ENCODE measurements at regions not wholly inside any gene's neighbourhood (a gene's known extent, or its start where the extent isn't known, plus 50 kb on each side); places are given as distances from the start of the nearest gene placed in this dataset.
A peak's percentile ranks its signal among the peaks of the same experiment; 100 is the strongest.

DNA sequence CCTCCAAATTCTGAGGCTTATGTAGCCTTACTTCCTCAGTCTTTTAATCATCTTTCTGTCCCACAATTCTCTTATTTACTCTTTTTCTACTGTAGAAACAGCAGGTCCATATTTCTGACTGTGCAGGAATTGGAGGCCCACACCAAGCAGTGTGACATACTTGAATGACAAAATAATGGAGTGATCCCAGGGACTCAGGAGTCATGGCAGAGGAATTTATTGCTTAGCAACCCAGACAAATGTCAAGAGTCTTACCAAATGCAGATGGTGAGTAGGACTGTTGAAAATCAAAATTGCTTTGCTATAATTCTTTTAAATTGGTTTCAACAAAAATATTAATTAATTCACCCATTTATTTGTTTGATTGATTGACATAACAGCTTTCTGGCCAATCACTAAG lies 59.9 kb downstream of the HTR1B start:
- no peak for DNase-seq
- no peaks in the 10 kb centered on the region for H3K36me3 ChIP-seq
- peaks cover 9% of the 10 kb centered on the region for H3K4me1 ChIP-seq
- no peaks in the 10 kb centered on the region; the same call in 1 of the 2 replicates for H3K27me3 ChIP-seq
- no peak overlapping the region for H3K4me3 ChIP-seq (ENCODE audit: low read depth, low read length)
- H3K9me3 ChIP-seq = no peaks in the 10 kb centered on the region; the same call in 1 of the 2 replicates
- TF ChIP-seq, protein P1, sequence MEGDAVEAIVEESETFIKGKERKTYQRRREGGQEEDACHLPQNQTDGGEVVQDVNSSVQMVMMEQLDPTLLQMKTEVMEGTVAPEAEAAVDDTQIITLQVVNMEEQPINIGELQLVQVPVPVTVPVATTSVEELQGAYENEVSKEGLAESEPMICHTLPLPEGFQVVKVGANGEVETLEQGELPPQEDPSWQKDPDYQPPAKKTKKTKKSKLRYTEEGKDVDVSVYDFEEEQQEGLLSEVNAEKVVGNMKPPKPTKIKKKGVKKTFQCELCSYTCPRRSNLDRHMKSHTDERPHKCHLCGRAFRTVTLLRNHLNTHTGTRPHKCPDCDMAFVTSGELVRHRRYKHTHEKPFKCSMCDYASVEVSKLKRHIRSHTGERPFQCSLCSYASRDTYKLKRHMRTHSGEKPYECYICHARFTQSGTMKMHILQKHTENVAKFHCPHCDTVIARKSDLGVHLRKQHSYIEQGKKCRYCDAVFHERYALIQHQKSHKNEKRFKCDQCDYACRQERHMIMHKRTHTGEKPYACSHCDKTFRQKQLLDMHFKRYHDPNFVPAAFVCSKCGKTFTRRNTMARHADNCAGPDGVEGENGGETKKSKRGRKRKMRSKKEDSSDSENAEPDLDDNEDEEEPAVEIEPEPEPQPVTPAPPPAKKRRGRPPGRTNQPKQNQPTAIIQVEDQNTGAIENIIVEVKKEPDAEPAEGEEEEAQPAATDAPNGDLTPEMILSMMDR (IDR thresholded peaks at IDR 0.05; ENCODE audit: low read depth, low read length) = no peak

DNA sequence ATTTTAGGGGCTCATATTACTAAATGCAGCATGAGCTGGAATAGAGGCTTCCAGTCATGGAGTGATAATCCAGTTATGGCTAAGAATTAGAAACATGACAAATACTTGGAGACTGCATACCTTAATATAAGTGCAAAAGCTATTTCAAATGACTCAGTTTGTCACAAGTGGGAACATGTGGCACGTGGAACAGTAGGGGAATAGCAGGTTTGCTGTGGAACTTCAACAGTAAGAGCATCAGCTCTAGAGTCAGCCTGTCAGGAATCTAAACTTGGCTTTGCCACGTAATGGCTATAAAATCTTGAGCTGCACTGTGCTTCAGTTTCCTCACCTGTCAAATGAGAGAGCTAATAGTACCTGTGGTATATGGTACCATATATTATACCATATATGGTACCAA lies 62.1 kb downstream of the HTR1B start:
- Histone ChIP-seq H3K4me1 (peaks cover 14% of the 10 kb centered on the region), H3K27me3 (no peaks in the 10 kb centered on the region; the same call in 1 of the 2 replicates), H3K4me3 (ENCODE audit: low read depth, low read length) (no peak overlapping the region), H3K9me3 (no peaks in the 10 kb centered on the region; the same call in 1 of the 2 replicates), H3K36me3 (no peaks in the 10 kb centered on the region)
- no peak for DNase-seq
- TF ChIP-seq, protein P1 (IDR thresholded peaks at IDR 0.05; ENCODE audit: low read depth, low read length) = no peak

DNA sequence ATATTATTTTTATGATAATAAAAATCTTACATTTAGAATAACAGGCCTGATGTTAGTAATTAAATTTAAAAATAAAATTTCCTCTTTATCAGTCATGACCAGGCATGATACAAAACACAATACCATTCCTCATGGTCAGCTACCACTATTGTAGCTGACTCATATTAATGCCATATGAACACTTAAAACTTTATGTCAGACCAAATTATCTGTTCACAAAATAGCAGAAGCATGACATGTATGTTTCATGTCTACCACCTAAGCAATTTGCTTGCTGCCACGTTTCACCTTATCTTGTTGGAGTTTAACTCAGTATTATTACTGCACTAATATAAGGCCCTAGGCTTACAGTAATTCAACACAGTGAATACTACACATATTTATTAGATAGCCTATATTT lies 65.7 kb downstream of the HTR1B start:
- Histone ChIP-seq H3K9me3 (no peaks in the 10 kb centered on the region; the same call in 1 of the 2 replicates), H3K4me1 (peaks cover 14% of the 10 kb centered on the region), H3K4me3 (ENCODE audit: low read depth, low read length) (no peak overlapping the region), H3K27me3 (no peaks in the 10 kb centered on the region), H3K36me3 (no peaks in the 10 kb centered on the region)
- TF ChIP-seq, protein P1 (IDR thresholded peaks at IDR 0.05; ENCODE audit: low read depth, low read length) = no peak
- DNase-seq = no peak

DNA sequence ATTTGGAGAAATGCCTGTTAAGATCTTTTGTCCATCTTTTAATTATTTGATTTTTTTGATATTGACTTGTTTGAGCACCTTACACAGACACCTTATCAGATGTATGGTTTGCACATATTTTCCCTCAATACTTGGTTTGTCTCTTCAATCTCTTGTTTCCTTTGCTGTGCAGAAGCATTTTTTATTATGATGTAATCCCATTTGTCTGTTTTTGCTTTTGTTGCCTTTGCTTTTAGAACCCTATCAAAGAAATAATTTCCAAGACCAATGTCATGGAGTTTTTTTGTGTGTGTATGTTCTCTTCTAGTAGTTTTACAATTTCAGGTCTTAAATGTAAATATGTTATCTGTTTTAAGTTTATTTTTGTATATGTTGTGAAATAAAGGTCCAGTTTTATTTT lies 73.9 kb downstream of the HTR1B start:
- H3K4me3 ChIP-seq (ENCODE audit: low read depth, low read length) = no peak overlapping the region
- no peak for DNase-seq
- TF ChIP-seq, protein P1 (IDR thresholded peaks at IDR 0.05; ENCODE audit: low read depth, low read length) = no peak
- no peaks in the 10 kb centered on the region for H3K27me3 ChIP-seq
- no peaks in the 10 kb centered on the region for H3K9me3 ChIP-seq
- H3K4me1 ChIP-seq = no peaks in the 10 kb centered on the region
- H3K36me3 ChIP-seq = no peaks in the 10 kb centered on the region

DNA sequence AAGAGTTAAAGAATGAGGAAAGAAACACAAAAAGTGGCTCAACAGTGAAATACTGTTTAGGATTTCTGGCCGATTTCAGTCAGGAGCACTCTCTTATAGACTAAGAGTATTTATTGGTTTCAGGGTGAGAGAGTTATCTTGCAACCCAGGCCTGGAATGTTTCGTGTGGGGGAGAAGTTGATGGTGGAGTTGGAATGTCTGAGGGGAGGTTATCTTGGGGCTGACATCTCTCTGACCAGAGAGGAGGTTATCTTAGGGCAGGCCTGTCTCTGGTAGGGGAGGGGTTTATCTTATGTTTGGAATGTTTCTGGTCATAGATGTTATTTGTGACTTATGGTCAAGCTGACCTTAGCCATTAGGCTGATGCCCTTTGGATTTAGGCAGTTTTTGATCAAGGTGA lies 80.3 kb downstream of the HTR1B start:
- H3K27me3 ChIP-seq = no peaks in the 10 kb centered on the region
- no peak for DNase-seq
- H3K4me3 ChIP-seq (ENCODE audit: low read depth, low read length) = no peak overlapping the region
- H3K4me1 ChIP-seq = no peaks in the 10 kb centered on the region
- TF ChIP-seq, protein P1 (IDR thresholded peaks at IDR 0.05; ENCODE audit: low read depth, low read length) = no peak
- no peaks in the 10 kb centered on the region for H3K36me3 ChIP-seq
- H3K9me3 ChIP-seq = no peaks in the 10 kb centered on the region

DNA sequence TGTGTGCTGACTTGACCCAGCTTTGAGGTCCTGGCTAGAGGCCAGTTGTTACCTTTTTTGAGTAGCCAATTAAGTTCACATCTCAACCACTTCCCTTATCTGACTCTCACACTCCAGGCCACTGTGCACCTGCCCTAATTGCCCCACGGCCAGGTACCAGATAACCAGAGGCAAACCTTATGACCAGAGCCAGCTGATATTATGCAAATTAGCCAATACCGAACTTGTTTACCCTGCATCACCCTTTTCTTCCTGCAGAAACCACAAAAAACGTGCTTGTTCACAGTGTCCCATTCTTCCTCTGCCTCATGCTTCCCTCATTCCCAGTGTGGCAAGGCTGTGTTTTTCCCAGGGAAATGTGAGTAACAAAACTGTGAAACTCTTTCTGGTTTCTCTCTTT lies 89.3 kb downstream of the HTR1B start:
- DNase-seq = peak; percentile 11
- H3K4me1 ChIP-seq = no peaks in the 10 kb centered on the region
- TF ChIP-seq, protein P1 (IDR thresholded peaks at IDR 0.05; ENCODE audit: low read depth, low read length) = no peak
- no peaks in the 10 kb centered on the region for H3K36me3 ChIP-seq
- H3K27me3 ChIP-seq = no peaks in the 10 kb centered on the region
- H3K9me3 ChIP-seq = no peaks in the 10 kb centered on the region
- no peak overlapping the region for H3K4me3 ChIP-seq (ENCODE audit: low read depth, low read length)

Measured in BE2C (cell line).